GM23338 (cell line): ENCODE measurements at regions not wholly inside any gene's neighbourhood (a gene's known extent, or its start where the extent isn't known, plus 50 kb on each side); places are given as distances from the start of the nearest gene placed in this dataset.
"Not testable (repeated sequence)": the region's sequence is repeated elsewhere in the genome, so short reads cannot be mapped to it uniquely, and the experiment has no call there.

Experiments used
- ATAC-seq: fragments of 200-7000 bp; cut with Tn5 transposase; 3 replicates; pipeline ENCODE4 v1.9.1; 2020
- DNase-seq: peaks from one replicate; pipeline ENCODE4 v3.0.0-alpha.2; 2015; ENCODE audit warnings: low spot score
- H2AFZ ChIP-seq: fragments of 200-600 bp; sonication (generic); 2 replicates; pipeline ENCODE4 v1.8.0; 2016; ENCODE audit warnings: antibody characterized with exemption, mild to moderate bottlenecking, moderate library complexity
- H3F3A ChIP-seq: fragments of 200-600 bp; sonication (generic); replicated peaks from 2 replicates; pipeline ENCODE4 v1.8.0; 2017; ENCODE audit warnings: antibody characterized with exemption, mixed run types, low read depth
- H3K27ac ChIP-seq: fragments of 200-600 bp; sonication (generic); 2 replicates; pipeline ENCODE4 v1.6.1; 2016; ENCODE audit warnings: low read depth
- H3K27me3 ChIP-seq: fragments of 200-600 bp; sonication (generic); 2 replicates; pipeline ENCODE4 v1.8.0; 2016; ENCODE audit warnings: mild to moderate bottlenecking, mixed run types, moderate library complexity; ENCODE audit not compliant: insufficient read depth
- H3K36me3 ChIP-seq: fragments of 200-600 bp; sonication (generic); 2 replicates; pipeline ENCODE4 v1.8.0; 2016; ENCODE audit warnings: mild to moderate bottlenecking; ENCODE audit not compliant: insufficient read depth
- H3K4me1 ChIP-seq: fragments of 200-600 bp; sonication (generic); 2 replicates; pipeline ENCODE4 v1.8.0; 2016; ENCODE audit warnings: mild to moderate bottlenecking, moderate library complexity; ENCODE audit not compliant: insufficient read depth
- H3K4me2 ChIP-seq: fragments of 200-600 bp; sonication (generic); 2 replicates; pipeline ENCODE4 v1.7.1; 2017; ENCODE audit warnings: mixed run types
- H3K4me3 ChIP-seq: fragments of 200-600 bp; sonication (generic); 2 replicates; pipeline ENCODE4 v1.6.1; 2016; ENCODE audit warnings: mixed run types
- H3K79me2 ChIP-seq: fragments of 200-600 bp; sonication (generic); replicated peaks from 2 replicates; pipeline ENCODE4 v1.8.0; 2017; ENCODE audit warnings: mild to moderate bottlenecking; ENCODE audit not compliant: insufficient read depth
- H3K9me2 ChIP-seq: fragments of 200-600 bp; sonication (generic); 2 replicates; pipeline ENCODE4 v1.8.0; 2017; ENCODE audit not compliant: insufficient read depth
- H4K20me1 ChIP-seq: fragments of 200-600 bp; sonication (generic); replicated peaks from 2 replicates; pipeline ENCODE4 v1.8.0; 2017; ENCODE audit warnings: mild to moderate bottlenecking; ENCODE audit not compliant: insufficient read depth
- H3K27ac Mint-ChIP-seq: 2 replicates; pipeline ENCODE4 v1.8.0; 2020; ENCODE audit warnings: inconsistent platforms, mild to moderate bottlenecking, moderate library complexity, mixed read lengths
- H3K27me3 Mint-ChIP-seq: 3 replicates; pipeline ENCODE4 v1.8.0; 2022; ENCODE audit warnings: low read depth, mild to moderate bottlenecking, moderate library complexity, mixed read lengths, inconsistent platforms; ENCODE audit not compliant: insufficient read depth, poor library complexity
- H3K36me3 Mint-ChIP-seq: 3 replicates; pipeline ENCODE4 v1.8.0; 2021; ENCODE audit warnings: low read depth, mild to moderate bottlenecking, inconsistent platforms, moderate library complexity, mixed read lengths
- H3K4me1 Mint-ChIP-seq: 3 replicates; pipeline ENCODE4 v1.8.0; 2020; ENCODE audit warnings: mild to moderate bottlenecking, inconsistent platforms, mixed read lengths
- H3K4me3 Mint-ChIP-seq: 3 replicates; pipeline ENCODE4 v1.8.0; 2021; ENCODE audit warnings: moderate library complexity, mild to moderate bottlenecking, inconsistent platforms, mixed read lengths
- H3K9me3 Mint-ChIP-seq: 3 replicates; pipeline ENCODE4 v1.8.0; 2020; ENCODE audit warnings: moderate library complexity, mild to moderate bottlenecking, inconsistent platforms, mixed read lengths
- JUNB ChIP-seq: IDR thresholded peaks from one replicate; pipeline ENCODE4 v1.6.1; 2016; ENCODE audit warnings: antibody characterized with exemption; ENCODE audit not compliant: unreplicated experiment
- POLR2AphosphoS5 ChIP-seq: IDR thresholded peaks from 2 replicates; pipeline ENCODE4 v1.6.1; 2016; ENCODE audit warnings: antibody characterized with exemption, low read depth
- ZNF114 ChIP-seq: fragments of 250-450 bp; sonication (Bioruptor Pico); IDR thresholded peaks from 2 replicates; pipeline ENCODE4 v1.5.0; 2020; ENCODE audit warnings: mild to moderate bottlenecking, moderate library complexity
- ZNF331 ChIP-seq: fragments of 250-450 bp; sonication (Bioruptor Pico); IDR thresholded peaks from 2 replicates; pipeline ENCODE4 v1.5.0; 2020; ENCODE audit warnings: low read depth, mild to moderate bottlenecking, moderate library complexity
- TF ChIP-seq, protein P1 (sequence below): fragments of 250-450 bp; sonication (Bioruptor Pico); IDR thresholded peaks from 2 replicates; pipeline ENCODE4 v1.5.0; 2020; ENCODE audit warnings: mild to moderate bottlenecking, moderate library complexity
- TF ChIP-seq, protein P2 (sequence below), 2 experiments: fragments of 200-600 bp in 1 of 2; sonication (generic) in 1 of 2; conservative IDR thresholded peaks; 2 replicates each; pipeline versions ENCODE4 v1.5.1 to v1.6.1; 2016 to 2017; ENCODE audit warnings: antibody characterized with exemption in 2 of 2, low read depth in 2 of 2, mild to moderate bottlenecking in 2 of 2, moderate library complexity in 1 of 2

DNA sequence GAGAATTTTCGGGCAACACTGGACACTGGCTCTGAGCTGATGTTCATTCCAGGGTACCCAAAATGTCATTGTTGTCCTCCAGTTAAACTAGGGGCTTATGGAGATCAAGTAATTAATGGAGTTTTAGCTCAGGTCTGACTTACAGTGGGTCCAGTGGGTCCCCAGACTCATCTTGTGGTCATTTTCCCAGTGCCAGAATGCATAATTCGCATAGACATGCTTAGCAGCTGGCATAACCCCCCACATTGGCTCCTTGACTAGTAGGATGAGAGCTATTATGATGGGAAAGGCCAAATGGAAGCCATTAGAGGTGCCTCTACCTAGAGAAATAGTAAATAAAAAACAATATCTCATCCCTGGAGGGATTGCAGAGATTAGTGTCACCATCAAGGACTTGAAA is 818.9 kb downstream of the TMTC2 start (continued):
- TF ChIP-seq, protein P1, sequence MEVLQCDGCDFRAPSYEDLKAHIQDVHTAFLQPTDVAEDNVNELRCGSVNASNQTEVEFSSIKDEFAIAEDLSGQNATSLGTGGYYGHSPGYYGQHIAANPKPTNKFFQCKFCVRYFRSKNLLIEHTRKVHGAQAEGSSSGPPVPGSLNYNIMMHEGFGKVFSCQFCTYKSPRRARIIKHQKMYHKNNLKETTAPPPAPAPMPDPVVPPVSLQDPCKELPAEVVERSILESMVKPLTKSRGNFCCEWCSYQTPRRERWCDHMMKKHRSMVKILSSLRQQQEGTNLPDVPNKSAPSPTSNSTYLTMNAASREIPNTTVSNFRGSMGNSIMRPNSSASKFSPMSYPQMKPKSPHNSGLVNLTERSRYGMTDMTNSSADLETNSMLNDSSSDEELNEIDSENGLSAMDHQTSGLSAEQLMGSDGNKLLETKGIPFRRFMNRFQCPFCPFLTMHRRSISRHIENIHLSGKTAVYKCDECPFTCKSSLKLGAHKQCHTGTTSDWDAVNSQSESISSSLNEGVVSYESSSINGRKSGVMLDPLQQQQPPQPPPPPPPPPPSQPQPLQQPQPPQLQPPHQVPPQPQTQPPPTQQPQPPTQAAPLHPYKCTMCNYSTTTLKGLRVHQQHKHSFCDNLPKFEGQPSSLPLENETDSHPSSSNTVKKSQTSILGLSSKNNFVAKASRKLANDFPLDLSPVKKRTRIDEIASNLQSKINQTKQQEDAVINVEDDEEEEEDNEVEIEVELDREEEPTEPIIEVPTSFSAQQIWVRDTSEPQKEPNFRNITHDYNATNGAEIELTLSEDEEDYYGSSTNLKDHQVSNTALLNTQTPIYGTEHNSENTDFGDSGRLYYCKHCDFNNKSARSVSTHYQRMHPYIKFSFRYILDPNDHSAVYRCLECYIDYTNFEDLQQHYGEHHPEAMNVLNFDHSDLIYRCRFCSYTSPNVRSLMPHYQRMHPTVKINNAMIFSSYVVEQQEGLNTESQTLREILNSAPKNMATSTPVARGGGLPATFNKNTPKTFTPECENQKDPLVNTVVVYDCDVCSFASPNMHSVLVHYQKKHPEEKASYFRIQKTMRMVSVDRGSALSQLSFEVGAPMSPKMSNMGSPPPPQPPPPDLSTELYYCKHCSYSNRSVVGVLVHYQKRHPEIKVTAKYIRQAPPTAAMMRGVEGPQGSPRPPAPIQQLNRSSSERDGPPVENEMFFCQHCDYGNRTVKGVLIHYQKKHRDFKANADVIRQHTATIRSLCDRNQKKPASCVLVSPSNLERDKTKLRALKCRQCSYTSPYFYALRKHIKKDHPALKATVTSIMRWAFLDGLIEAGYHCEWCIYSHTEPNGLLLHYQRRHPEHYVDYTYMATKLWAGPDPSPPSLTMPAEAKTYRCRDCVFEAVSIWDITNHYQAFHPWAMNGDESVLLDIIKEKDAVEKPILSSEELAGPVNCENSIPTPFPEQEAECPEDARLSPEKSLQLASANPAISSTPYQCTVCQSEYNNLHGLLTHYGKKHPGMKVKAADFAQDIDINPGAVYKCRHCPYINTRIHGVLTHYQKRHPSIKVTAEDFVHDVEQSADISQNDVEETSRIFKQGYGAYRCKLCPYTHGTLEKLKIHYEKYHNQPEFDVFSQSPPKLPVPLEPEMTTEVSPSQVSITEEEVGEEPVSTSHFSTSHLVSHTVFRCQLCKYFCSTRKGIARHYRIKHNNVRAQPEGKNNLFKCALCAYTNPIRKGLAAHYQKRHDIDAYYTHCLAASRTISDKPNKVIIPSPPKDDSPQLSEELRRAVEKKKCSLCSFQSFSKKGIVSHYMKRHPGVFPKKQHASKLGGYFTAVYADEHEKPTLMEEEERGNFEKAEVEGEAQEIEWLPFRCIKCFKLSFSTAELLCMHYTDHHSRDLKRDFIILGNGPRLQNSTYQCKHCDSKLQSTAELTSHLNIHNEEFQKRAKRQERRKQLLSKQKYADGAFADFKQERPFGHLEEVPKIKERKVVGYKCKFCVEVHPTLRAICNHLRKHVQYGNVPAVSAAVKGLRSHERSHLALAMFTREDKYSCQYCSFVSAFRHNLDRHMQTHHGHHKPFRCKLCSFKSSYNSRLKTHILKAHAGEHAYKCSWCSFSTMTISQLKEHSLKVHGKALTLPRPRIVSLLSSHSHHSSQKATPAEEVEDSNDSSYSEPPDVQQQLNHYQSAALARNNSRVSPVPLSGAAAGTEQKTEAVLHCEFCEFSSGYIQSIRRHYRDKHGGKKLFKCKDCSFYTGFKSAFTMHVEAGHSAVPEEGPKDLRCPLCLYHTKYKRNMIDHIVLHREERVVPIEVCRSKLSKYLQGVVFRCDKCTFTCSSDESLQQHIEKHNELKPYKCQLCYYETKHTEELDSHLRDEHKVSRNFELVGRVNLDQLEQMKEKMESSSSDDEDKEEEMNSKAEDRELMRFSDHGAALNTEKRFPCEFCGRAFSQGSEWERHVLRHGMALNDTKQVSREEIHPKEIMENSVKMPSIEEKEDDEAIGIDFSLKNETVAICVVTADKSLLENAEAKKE (CRISPR knock-in tag): no peak
- no peak for TF ChIP-seq JUNB

DNA sequence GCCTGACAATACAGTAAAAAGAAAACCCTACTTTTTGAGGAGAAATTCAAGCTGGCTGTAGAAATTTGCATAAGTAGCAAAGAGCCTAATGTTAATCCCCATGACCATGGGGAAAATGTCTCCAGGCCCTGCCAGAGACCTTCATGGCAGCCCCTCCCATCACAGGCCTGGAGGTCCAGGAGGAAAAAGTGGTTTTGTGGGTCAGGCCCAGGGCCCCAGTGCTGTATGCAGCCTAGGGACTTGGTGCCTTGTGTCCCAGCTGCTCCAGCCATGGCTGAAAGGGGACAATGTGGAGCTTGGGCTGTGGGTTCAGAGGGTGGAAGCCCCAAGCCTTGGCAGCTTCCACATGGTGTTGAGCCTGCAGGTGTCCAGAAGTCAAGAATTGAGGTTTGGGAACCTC is 813.2 kb downstream of the TMTC2 start:
- peaks cover 31% of the 10 kb centered on the region for H3K9me3 Mint-ChIP-seq
- H3K4me2 ChIP-seq, H3K4me3 Mint-ChIP-seq: not testable (repeated sequence)

DNA sequence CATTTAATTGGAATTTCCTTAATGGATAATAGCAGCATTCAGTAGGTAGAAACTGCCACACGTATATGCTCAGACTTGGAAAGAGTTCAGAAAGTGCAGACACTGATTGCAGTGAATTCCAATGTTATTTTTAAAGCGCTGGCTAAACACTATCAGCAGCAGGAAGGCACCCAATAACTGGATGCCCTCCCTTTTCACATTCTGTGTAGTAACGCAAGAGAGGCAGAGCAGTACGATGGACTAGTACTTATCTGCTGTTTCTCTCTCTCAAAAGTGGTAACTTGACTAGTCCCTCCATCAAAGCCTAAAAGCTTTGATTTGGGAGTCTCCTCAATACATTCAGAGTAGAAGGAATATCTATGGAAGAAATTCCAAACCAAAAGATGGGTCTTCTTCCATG is 791.0 kb downstream of the TMTC2 start:
- Mint-ChIP-seq H3K4me3 (no peak overlapping the region), H3K27me3 (no peaks in the 10 kb centered on the region), H3K36me3 (no peaks in the 10 kb centered on the region), H3K9me3 (no peaks in the 10 kb centered on the region), H3K27ac (no peak overlapping the region), H3K4me1 (peaks cover 3% of the 10 kb centered on the region; the same call in 2 of the 3 replicates)
- Histone ChIP-seq H3K4me2 (no peak overlapping the region), H3K79me2 (no peaks in the 10 kb centered on the region), H3K36me3 (no peaks in the 10 kb centered on the region), H3K27me3 (no peaks in the 10 kb centered on the region), H2AFZ (no peak overlapping the region), H3K4me1 (peaks cover 4% of the 10 kb centered on the region; the same call in 1 of the 2 replicates), H3F3A (no peaks in the 10 kb centered on the region), H3K27ac (no peak overlapping the region), H3K9me2 (no peaks in the 10 kb centered on the region), H3K4me3 (no peak overlapping the region), H4K20me1 (no peaks in the 10 kb centered on the region)
- DNase-seq (no peak), ATAC-seq (no peak)
- TF ChIP-seq POLR2AphosphoS5 (no peak), ZNF331 (CRISPR knock-in tag) (no peak), ZNF114 (CRISPR knock-in tag) (no peak)
- TF ChIP-seq, protein P2, sequence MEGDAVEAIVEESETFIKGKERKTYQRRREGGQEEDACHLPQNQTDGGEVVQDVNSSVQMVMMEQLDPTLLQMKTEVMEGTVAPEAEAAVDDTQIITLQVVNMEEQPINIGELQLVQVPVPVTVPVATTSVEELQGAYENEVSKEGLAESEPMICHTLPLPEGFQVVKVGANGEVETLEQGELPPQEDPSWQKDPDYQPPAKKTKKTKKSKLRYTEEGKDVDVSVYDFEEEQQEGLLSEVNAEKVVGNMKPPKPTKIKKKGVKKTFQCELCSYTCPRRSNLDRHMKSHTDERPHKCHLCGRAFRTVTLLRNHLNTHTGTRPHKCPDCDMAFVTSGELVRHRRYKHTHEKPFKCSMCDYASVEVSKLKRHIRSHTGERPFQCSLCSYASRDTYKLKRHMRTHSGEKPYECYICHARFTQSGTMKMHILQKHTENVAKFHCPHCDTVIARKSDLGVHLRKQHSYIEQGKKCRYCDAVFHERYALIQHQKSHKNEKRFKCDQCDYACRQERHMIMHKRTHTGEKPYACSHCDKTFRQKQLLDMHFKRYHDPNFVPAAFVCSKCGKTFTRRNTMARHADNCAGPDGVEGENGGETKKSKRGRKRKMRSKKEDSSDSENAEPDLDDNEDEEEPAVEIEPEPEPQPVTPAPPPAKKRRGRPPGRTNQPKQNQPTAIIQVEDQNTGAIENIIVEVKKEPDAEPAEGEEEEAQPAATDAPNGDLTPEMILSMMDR (conservative IDR thresholded peaks at IDR 0.05; ENCODE audit: low read depth in 2 of 2): no peak

More for the DNA sequence above, 813.2 kb downstream of the TMTC2 start:
- H3K79me2 ChIP-seq, H3K27me3 ChIP-seq, H3K36me3 ChIP-seq, H3K27ac Mint-ChIP-seq, H3K27ac ChIP-seq, H3K27me3 Mint-ChIP-seq, ATAC-seq, H4K20me1 ChIP-seq, DNase-seq, H3F3A ChIP-seq, H3K4me3 ChIP-seq, H3K4me1 ChIP-seq, H3K4me1 Mint-ChIP-seq, H3K9me2 ChIP-seq, H2AFZ ChIP-seq: not testable (repeated sequence)
- peaks cover 26% of the 10 kb centered on the region; the same call in 2 of the 3 replicates for H3K36me3 Mint-ChIP-seq
